SH-SY5Y (cell line): ENCODE measurements at regions not wholly inside any gene's neighbourhood (a gene's known extent, or its start where the extent isn't known, plus 50 kb on each side); places are given as distances from the start of the nearest gene placed in this dataset.

ENCODE experiments used
- GATA2 ChIP-seq: IDR thresholded peaks from 2 replicates; pipeline ENCODE4 v1.6.1; 2011; ENCODE audit warnings: mild to moderate bottlenecking, low read depth, low read length
- GATA3 ChIP-seq: IDR thresholded peaks from 2 replicates; pipeline ENCODE4 v1.6.1; 2011; ENCODE audit warnings: low read depth, mild to moderate bottlenecking, low read length, moderate library complexity

DNA sequence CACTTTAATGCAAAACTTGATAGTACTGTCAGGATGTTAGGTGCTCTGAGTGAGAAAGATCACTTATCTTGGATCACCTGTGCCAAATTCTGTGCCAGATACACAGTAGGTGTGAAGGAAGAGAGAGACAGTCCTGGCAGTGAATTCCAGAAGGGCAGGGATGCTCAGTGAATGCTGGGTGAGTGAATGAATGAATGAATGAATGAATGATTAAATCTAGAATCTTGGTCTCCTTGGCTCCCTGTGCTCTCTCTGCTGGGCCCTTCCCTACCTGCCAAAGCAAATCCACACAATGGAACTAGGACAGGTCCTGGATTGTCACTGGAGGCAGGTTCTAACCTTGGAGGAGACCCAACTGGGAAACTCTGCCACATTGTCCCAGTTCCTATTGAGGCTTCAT, 117.5 kb upstream of the CXCL14 start:
- TF ChIP-seq GATA2 = no peak
- no peak for TF ChIP-seq GATA3

DNA sequence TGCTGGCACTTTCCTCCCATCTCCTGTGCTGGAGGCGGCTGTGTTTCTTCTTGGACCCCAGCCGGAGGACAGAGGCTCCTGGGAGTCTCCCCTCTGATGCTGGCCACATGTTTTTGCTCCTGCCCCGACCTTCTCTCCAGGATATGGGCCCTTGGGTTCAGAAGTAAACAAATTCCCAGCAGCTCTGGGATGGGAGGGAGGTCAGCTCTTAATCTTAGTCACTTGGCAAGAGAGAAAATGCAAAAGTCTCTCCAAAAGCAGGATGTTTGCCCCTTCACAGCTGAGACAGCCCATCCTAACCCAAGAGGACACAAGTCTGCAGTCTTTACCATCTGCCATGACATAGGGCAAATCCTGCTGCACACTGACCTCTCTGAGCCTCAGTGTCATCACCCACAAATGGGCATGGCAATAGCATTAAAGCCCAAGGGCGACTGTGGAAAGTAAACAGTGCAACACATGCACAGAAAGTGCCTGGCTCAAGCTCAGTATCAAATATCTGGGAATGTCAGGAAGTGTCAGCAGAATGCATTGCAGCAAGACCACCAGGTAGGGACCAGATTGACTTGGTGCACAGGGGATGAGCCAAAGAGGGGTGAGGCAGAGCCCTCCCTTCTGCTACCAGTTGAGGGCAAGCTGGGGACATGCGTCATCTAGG, 117.0 kb upstream of the CXCL14 start:
- TF ChIP-seq GATA3 (no peak), GATA2 (no peak)

DNA sequence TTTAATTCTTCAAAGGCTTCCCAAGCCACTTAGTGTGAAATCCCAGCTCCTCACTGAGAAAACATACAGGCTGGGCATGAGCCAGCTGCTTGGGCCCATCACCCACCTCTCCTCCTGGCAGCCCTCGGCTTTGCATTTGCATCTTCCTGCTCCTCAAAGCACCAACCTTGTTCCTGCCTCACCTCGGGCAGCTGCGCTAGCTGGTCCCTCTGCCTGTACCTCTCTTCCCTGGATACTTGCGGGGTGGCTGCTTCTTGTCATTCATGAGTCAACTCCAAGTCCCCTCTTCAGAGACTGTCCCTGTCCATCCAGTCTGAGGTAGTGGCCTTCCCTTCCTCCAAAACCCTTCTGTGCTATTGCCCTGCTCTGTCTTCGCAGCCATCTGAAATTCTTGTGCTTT, 116.1 kb upstream of the CXCL14 start:
- TF ChIP-seq GATA2 (no peak), GATA3 (no peak)

DNA sequence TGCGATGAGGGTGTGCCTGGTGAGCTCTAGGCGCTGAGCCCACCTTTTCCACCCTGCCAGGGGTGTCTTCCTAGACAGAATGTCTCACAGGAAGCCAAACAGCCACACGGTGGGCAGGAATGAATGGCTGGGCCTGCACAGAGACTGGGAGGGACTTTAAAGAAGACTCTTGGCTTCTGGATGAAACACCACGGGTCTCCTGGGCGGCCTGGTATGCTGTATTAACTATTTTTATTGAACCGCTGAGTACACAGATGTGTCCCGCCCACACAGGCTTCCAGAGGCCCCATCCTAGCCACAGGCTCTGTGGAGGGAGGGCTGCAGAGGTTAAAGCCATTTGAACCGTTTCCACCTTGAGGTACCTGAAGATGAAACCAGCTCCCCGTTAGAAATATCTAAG, 115.2 kb upstream of the CXCL14 start:
- TF ChIP-seq GATA3 (no peak), GATA2 (no peak)

DNA sequence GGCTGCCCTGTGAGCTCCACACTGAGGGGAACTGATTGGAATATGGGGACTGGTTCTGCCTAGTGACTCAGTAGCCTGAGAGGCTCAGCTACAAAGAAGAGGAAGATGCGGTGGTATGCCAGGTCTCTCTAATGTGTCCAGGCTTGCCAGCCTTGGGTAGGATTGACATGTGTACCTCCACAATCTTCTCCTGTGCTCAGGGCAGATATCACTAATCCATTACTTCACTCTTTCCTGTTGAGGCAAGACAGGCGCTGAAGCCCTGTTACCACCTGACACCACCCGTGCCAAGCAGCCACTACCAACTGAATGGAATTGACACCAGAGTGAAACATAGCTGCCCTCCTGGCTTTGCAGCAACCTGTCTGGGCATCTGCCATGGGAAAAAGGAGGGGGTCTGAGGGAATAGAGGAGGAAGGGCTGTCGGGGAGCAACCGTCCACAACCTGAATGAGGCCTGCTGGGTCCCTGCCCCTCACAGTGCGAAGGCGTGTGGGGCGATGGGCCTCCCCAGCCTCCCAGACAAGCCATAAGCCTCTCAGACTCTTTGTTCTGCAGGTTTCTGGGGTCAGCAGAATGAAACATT, 114.7 kb upstream of the CXCL14 start:
- TF ChIP-seq GATA3 = no peak
- no peak for TF ChIP-seq GATA2

DNA sequence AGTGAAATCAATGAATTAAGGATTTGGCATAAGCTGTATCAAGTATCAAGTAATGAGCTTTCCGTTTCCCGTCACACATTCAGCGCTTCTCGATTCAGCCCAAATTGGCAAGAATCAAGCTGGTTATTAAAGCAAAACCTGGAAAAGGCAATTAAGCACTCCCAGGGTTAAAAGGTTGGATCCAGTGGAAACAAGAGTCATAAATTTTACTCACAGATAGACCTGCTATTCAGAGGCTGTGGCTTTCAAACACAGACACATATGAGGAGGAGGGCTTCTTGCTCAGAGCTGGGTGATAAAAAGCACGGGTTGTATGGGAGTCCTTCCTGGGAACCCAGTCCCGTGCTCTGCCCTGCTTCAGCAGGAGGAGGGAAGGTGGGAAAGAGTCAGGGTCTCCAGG, 112.3 kb upstream of the CXCL14 start:
- TF ChIP-seq GATA2 (no peak), GATA3 (no peak)

DNA sequence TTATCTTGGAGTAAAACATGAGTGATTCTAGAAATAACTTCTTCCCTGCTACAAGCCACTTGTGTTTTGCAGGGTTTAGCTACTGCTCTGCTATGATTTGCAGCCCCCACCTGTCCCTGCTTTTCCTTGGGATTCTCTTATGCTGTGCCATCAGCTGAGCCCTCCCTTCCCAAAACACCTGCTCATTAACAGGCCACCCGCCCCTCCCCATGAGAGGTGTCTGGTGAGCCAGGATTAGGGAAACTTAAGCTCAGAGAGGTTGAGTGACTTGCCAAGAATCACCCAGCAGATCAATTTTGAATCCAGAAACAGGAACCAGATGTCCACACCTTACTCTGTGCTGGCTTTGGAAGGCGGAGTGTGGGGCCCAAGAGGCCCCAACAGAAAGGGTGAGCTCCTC, 111.7 kb upstream of the CXCL14 start:
- TF ChIP-seq GATA3 (no peak), GATA2 (no peak)

DNA sequence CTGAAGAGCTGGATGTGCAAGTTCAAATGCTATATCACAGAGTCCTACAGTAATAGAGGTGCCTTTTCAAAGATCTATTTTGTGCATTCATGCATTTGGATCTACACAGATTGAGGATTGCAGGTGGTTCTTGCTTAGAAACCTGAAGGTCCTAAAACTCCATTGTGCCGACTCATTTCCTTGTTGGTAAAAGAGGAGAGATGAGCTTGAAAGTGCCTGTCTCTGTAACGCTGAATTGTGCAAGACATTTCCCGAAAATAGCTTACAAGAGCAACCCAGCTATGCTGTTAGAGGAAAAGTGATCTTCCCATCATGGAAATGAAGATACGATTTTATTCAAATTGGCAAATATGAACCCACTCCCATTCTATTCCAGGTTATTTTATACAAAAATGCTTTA, 110.7 kb upstream of the CXCL14 start:
- TF ChIP-seq GATA3 (no peak), GATA2 (no peak)

DNA sequence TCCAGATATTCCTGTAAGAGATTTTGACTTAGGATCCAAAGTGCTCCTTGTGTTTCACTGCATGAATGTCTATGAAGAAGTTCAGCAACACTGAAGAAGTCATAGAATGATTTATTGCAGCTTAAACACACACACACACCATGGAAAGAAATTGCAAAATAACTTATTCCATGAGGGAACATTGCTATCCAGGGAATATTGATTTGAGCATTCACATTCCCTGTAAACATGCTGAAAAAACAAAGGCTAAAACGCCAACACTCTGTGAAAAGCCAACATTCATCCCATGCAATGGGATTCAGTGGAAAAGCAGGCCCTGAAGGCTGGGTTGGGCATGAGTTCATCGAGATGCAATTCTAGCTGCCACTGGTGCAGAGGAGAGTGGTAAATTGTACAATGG, 109.6 kb upstream of the CXCL14 start:
- TF ChIP-seq GATA3 (no peak), GATA2 (no peak)

DNA sequence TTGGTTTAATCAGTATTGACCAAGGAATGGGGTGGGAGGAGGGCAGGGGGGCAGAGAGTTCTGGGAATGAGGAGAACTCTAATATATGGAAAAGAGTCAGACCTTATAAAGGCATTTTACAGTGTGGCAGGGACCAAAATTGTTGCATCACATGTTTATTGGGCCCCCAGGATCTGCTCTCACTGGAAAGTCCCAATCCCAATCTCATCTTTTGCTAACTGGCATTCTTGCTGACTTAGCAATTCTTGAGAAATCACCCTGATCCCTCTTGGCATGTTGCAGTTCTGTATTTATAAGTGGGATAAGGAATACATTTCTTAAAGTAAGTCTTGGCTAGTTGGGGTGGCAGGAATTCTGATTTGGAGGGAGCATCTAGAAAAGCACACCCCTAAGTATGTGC, 104.4 kb upstream of the CXCL14 start:
- TF ChIP-seq GATA3 (no peak), GATA2 (no peak)

DNA sequence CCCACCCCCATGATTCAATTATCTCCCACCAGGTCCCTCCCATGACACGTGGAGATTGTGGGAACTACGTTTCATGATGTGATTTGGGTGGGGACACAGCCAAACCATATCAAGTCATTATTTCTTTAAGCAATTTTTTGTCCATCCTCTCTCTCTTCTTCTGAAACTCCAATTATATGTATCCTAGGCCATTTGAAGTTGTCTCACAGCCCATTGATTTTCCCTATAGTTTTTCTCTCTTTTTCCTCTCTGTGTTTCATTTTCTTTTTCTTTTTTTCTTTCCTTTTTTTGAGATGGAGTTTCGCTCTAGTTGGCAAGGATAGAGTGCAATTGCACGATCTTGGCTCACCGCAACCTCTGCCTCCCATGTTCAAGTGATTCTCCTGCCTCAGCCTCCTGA, 101.9 kb upstream of the CXCL14 start:
- TF ChIP-seq GATA2 (no peak), GATA3 (no peak)

DNA sequence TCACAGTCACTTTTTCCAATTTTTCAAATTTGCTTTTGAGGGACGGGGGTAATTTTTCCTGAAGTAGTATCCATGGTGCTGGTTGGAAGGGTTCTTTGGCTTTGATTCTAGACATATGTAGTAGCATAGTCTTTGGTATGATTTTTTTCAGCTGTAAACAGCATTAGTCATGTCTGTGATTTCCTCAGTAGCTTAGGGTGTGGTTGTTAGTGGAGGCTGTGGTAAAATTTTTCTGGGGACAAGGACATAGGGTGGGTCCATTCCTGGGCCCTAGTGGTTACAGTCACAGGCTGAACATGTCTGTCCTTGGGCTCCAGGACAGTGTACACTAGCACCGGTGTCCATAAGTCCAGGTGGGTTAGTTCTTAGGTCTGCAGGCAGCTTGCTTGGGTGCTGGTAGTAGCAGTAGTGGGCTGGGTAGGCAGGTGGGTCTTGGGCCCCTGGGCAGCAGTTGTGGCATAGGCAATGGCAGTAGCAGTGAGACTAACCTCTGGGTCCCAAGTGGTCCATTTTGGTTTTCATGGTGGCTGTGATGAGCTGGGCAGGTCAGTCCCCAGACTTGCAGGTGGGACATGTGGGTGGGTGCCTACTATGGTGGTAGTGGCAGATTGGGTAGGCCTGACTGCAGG, 100.0 kb upstream of the CXCL14 start:
- no peak for TF ChIP-seq GATA2
- TF ChIP-seq GATA3 = no peak

DNA sequence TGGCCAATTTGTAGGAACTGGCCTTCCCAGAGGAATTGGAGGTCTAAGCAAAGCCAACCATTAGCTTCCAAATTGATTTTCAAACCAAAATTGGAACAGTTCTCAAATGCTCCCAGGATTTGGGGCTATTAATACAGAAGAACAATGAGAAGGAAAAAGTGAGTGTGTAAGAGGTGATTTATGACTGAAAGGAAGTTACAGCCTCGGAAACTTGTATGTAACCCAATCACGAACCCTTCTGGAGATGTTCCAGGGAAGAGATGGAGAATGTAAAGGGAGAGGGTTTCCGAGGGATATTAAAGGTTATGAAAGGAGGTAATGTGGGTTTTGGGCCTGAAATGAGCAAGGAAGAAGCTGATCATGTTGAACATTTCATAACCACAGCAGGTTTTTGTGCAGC, 93.2 kb upstream of the CXCL14 start:
- TF ChIP-seq GATA3 (no peak), GATA2 (no peak)

DNA sequence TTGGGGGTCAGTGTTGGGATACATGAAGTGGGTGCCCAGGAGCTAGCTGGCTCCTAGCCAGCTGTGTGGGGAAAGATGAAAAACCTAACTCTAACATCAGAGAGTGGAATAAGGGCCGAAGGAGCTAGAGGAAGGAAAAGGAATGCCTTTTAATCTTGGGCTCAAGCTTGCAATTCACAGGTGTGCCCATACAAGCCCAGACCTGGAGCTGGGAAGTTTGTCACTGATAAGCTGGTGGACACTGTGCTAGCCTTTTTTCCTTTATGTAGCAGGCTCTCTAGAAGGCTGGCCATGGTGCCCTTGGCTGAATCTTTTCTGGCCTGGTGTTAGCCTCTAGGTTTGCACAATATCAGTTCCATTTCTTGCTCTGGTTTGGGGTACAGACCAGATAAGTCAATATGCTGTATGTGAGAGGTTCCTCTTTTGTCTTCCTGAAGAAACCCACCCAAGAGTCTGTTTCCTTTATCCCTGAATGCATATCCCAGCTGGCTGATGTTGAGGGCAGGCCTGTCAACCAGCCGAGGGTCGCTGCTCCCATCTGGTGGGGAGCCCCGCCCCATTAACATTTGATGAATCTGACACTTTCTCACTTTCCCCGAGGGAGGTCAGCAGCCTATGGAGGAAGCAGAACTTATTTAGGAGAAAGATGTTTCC, 92.4 kb upstream of the CXCL14 start:
- TF ChIP-seq GATA3 (no peak), GATA2 (no peak)

DNA sequence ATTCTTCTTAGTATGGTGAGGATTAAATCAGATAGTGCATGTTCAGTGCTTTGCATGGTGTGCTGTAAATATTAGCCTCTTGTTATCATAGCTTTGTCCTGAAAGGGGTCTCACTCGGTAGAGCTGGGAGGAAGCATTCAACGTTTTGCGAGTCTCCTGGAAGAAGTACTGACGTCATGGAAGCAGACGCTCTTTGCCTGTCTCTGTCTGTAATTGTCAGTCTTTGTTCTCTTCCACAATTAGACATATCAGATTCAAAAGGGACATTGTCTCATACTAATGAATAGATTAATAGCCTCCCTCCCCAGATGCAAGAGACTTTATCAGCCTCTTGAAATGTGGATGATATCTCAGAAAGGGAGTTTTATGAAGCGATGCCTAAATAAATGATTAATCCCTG, 91.8 kb upstream of the CXCL14 start:
- TF ChIP-seq GATA3 = no peak
- TF ChIP-seq GATA2 = no peak
